HCT116 (cell line): ENCODE measurements at regions not wholly inside any gene's neighbourhood (a gene's known extent, or its start where the extent isn't known, plus 50 kb on each side); places are given as distances from the start of the nearest gene placed in this dataset.

ENCODE experiments used
- ATAC-seq: fragments of 200-7000 bp; cut with Tn5 transposase; 2 replicates; pipeline ENCODE4 v1.9.1; 2020; ENCODE audit warnings: mild to moderate bottlenecking, moderate library complexity
- BruUV-seq: library from RNA; stranded (reverse); fragments of 400-500 nt; replicated peaks from 2 replicates; lab custom pipeline; 2021; lab: Mats Ljungman, UMichigan
- CTCF ChIA-PET: fragments of 300-600 bp; sonication (Branson Sonifier 250); formaldehyde crosslinking; loops from one replicate; lab custom pipeline; 2021; ENCODE audit warnings: antibody characterized with exemption; lab: Charles Lee
- POLR2A ChIA-PET: fragments of 300-600, 350-600 bp; sonication (Branson Sonifier 250); formaldehyde crosslinking; loops from one replicate; lab custom pipeline; 2021; ENCODE audit warnings: antibody characterized with exemption; lab: Charles Lee
- RAD21 ChIA-PET, 2 experiments: fragments of 300-600 bp; sonication (Branson Sonifier 250); formaldehyde crosslinking; loops; one replicate each; lab custom pipeline; 2023; ENCODE audit warnings: low total read pairs in 2 of 2; ENCODE audit not compliant: uncharacterized antibody in 2 of 2, unreplicated experiment in 2 of 2, low non-redundant PET in 1 of 2; lab: Charles Lee
- DNase-seq: peaks from one replicate; pipeline ENCODE4 v3.0.0-alpha.2; 2010; ENCODE audit warnings: low read depth, low spot score
- H2AFZ ChIP-seq: fragments of 200-600 bp; shearing (Covaris generic), sonication (generic); 2 replicates; pipeline ENCODE4 v1.6.1; 2017; ENCODE audit warnings: low read depth, mixed run types, mixed read lengths, antibody characterized with exemption, low read length; ENCODE audit not compliant: poor library complexity, severe bottlenecking
- H3K27ac ChIP-seq: 2 replicates; pipeline ENCODE4 v1.5.1; 2012; ENCODE audit warnings: low read depth, low read length
- H3K27me3 ChIP-seq: fragments of 200-600 bp; sonication (generic); 2 replicates; pipeline ENCODE4 v1.6.1; 2016; ENCODE audit warnings: mixed run types, low read length, mixed read lengths; ENCODE audit not compliant: insufficient read depth
- H3K36me3 ChIP-seq, 2 experiments: fragments of 200-500 bp in 1 of 2; fragments of 200-600 bp in 1 of 2; sonication (Bioruptor generic) in 1 of 2; sonication (generic) in 1 of 2; 2 replicates each; pipeline versions ENCODE4 v1.5.1 to v1.6.1; 2014 to 2016; ENCODE audit warnings: low read length in 2 of 2, inconsistent platforms in 1 of 2, mixed read lengths in 1 of 2, mixed run types in 1 of 2; ENCODE audit not compliant: insufficient read depth in 2 of 2, control insufficient read depth in 1 of 2
- H3K4me1 ChIP-seq, 2 experiments: fragments of 200-600 bp in 1 of 2; sonication (generic) in 1 of 2; 2 replicates each; pipeline versions ENCODE4 v1.5.1 to v1.6.1; 2012 to 2017; ENCODE audit warnings: low read length in 2 of 2, inconsistent platforms in 1 of 2, mild to moderate bottlenecking in 1 of 2, mixed read lengths in 1 of 2, mixed run types in 1 of 2, moderate library complexity in 1 of 2; ENCODE audit not compliant: insufficient read depth in 2 of 2, control insufficient read depth in 1 of 2
- H3K4me2 ChIP-seq: fragments of 200-600 bp; sonication (generic); 2 replicates; pipeline ENCODE4 v1.6.1; 2017; ENCODE audit warnings: mixed run types, low read length, mixed read lengths
- H3K4me3 ChIP-seq, 2 experiments: fragments of 200-600 bp in 1 of 2; sonication (generic) in 1 of 2; replicated peaks in 1 of 2; 2 replicates each; pipeline ENCODE4 v1.5.1; 2011 to 2016; ENCODE audit warnings: low read length in 2 of 2, control low read depth in 1 of 2, low read depth in 1 of 2, mild to moderate bottlenecking in 1 of 2, mixed read lengths in 1 of 2, mixed run types in 1 of 2
- H3K79me2 ChIP-seq: fragments of 200-600 bp; sonication (generic); 2 replicates; pipeline ENCODE4 v1.6.1; 2017; ENCODE audit warnings: mild to moderate bottlenecking, mixed run types, low read length, moderate library complexity, mixed read lengths; ENCODE audit not compliant: insufficient read depth
- H3K9ac ChIP-seq: fragments of 200-600 bp; sonication (generic); 2 replicates; pipeline ENCODE4 v1.6.1; 2016; ENCODE audit warnings: low read length, mixed read lengths
- H3K9me2 ChIP-seq: fragments of 200-600 bp; sonication (generic), shearing (Covaris generic); 2 replicates; pipeline ENCODE4 v1.6.1; 2017; ENCODE audit warnings: mixed run types, mild to moderate bottlenecking, moderate library complexity; ENCODE audit not compliant: insufficient read depth
- H3K9me3 ChIP-seq, 2 experiments: fragments of 200-500 bp in 1 of 2; fragments of 200-600 bp in 1 of 2; sonication (Bioruptor generic) in 1 of 2; sonication (generic) in 1 of 2; 2 replicates each; pipeline ENCODE4 v1.6.1; 2014 to 2017; ENCODE audit warnings: low read length in 2 of 2, mixed read lengths in 2 of 2, inconsistent platforms in 1 of 2, low read depth in 1 of 2, mild to moderate bottlenecking in 1 of 2, mixed run types in 1 of 2, moderate library complexity in 1 of 2; ENCODE audit not compliant: control insufficient read depth in 1 of 2, insufficient read depth in 1 of 2
- H4K20me1 ChIP-seq: fragments of 200-600 bp; sonication (generic), shearing (Covaris generic); 2 replicates; pipeline ENCODE4 v1.6.1; 2017; ENCODE audit warnings: mixed run types, mild to moderate bottlenecking, moderate library complexity; ENCODE audit not compliant: insufficient read depth
- CEBPB ChIP-seq: IDR thresholded peaks from 2 replicates; pipeline ENCODE4 v1.6.1; 2012; ENCODE audit warnings: low read depth
- EGR1 ChIP-seq: IDR thresholded peaks from 2 replicates; pipeline ENCODE4 v1.6.1; 2012; ENCODE audit warnings: low read depth
- ELF1 ChIP-seq: IDR thresholded peaks from 2 replicates; pipeline ENCODE4 v1.6.1; 2012; ENCODE audit warnings: low read depth, borderline replicate concordance
- EZH2 ChIP-seq: fragments of 200-600 bp; sonication (generic); IDR thresholded peaks from 2 replicates; pipeline ENCODE4 v1.6.1; 2017; ENCODE audit warnings: antibody characterized with exemption, mixed run types
- EZH2phosphoT487 ChIP-seq: fragments of 200-600 bp; IDR thresholded peaks from 2 replicates; pipeline ENCODE4 v1.6.1; 2018; ENCODE audit warnings: antibody characterized with exemption, borderline replicate concordance
- POLR2A ChIP-seq: IDR thresholded peaks from 2 replicates; pipeline ENCODE4 v1.7.0; 2011; ENCODE audit warnings: borderline replicate concordance; ENCODE audit not compliant: insufficient read depth, insufficient read length; ENCODE audit errors: extremely low read depth
- POLR2AphosphoS5 ChIP-seq: IDR thresholded peaks from 2 replicates; pipeline ENCODE4 v1.6.1; 2011; ENCODE audit warnings: mild to moderate bottlenecking, low read depth, low read length, moderate library complexity
- RAD21 ChIP-seq: IDR thresholded peaks from 2 replicates; pipeline ENCODE4 v1.6.1; 2012; ENCODE audit warnings: low read depth, mild to moderate bottlenecking
- SP1 ChIP-seq: IDR thresholded peaks from 2 replicates; pipeline ENCODE4 v1.6.1; 2012; ENCODE audit warnings: low read depth
- TCF7L2 ChIP-seq: IDR thresholded peaks from 2 replicates; pipeline ENCODE4 v1.7.0; 2011; ENCODE audit warnings: borderline replicate concordance, inconsistent platforms; ENCODE audit not compliant: insufficient read depth, insufficient read length; ENCODE audit errors: extremely low read depth
- ZNF274 ChIP-seq: fragments of 200-500 bp; sonication (Bioruptor generic); IDR thresholded peaks from 2 replicates; pipeline ENCODE4 v1.6.1; 2014; ENCODE audit warnings: mild to moderate bottlenecking, low read depth, low read length, inconsistent platforms
- intact Hi-C: fragments of 100-400 bp; cut with micrococcal nuclease; formaldehyde crosslinking; loops from 2 replicates; pipeline ENCODE4 v1.10.0; 2022
- TF ChIP-seq, protein P1 (sequence below): IDR thresholded peaks from 2 replicates; pipeline ENCODE4 v1.6.1; 2012; ENCODE audit warnings: low read depth
- TF ChIP-seq, protein P2 (sequence below): IDR thresholded peaks from 2 replicates; pipeline ENCODE4 v1.6.1; 2011; ENCODE audit warnings: mild to moderate bottlenecking, low read length, moderate library complexity; ENCODE audit not compliant: insufficient replicate concordance; ENCODE audit errors: extremely low read depth
- TF ChIP-seq, protein P3 (sequence below): IDR thresholded peaks from 2 replicates; pipeline ENCODE4 v1.6.1; 2012
- TF ChIP-seq, protein P4 (sequence below): IDR thresholded peaks from 2 replicates; pipeline ENCODE4 v1.6.1; 2012

DNA sequence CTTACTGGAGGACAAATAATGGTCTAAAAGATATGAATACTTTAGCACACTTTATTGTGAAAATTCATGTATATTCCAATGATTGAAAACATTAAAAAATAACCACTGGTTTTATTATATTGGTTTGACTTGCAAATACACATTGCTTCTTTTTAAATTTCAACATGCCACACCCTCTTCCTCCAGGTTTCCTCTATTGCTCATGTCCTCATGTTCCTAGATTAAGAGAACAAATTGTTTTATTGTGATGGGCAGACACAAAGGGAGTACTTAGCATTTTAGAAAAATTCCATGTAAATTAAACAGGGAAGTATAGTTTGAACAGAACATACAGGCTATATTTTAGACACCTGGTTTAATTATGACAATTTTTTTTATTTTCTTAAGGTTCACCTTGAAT, 230.6 kb upstream of the GPRIN3 start (continued):
- TF ChIP-seq, protein P1, sequence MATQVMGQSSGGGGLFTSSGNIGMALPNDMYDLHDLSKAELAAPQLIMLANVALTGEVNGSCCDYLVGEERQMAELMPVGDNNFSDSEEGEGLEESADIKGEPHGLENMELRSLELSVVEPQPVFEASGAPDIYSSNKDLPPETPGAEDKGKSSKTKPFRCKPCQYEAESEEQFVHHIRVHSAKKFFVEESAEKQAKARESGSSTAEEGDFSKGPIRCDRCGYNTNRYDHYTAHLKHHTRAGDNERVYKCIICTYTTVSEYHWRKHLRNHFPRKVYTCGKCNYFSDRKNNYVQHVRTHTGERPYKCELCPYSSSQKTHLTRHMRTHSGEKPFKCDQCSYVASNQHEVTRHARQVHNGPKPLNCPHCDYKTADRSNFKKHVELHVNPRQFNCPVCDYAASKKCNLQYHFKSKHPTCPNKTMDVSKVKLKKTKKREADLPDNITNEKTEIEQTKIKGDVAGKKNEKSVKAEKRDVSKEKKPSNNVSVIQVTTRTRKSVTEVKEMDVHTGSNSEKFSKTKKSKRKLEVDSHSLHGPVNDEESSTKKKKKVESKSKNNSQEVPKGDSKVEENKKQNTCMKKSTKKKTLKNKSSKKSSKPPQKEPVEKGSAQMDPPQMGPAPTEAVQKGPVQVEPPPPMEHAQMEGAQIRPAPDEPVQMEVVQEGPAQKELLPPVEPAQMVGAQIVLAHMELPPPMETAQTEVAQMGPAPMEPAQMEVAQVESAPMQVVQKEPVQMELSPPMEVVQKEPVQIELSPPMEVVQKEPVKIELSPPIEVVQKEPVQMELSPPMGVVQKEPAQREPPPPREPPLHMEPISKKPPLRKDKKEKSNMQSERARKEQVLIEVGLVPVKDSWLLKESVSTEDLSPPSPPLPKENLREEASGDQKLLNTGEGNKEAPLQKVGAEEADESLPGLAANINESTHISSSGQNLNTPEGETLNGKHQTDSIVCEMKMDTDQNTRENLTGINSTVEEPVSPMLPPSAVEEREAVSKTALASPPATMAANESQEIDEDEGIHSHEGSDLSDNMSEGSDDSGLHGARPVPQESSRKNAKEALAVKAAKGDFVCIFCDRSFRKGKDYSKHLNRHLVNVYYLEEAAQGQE: no peak
- TF ChIP-seq ZNF274: no peak
- TF ChIP-seq, protein P2, sequence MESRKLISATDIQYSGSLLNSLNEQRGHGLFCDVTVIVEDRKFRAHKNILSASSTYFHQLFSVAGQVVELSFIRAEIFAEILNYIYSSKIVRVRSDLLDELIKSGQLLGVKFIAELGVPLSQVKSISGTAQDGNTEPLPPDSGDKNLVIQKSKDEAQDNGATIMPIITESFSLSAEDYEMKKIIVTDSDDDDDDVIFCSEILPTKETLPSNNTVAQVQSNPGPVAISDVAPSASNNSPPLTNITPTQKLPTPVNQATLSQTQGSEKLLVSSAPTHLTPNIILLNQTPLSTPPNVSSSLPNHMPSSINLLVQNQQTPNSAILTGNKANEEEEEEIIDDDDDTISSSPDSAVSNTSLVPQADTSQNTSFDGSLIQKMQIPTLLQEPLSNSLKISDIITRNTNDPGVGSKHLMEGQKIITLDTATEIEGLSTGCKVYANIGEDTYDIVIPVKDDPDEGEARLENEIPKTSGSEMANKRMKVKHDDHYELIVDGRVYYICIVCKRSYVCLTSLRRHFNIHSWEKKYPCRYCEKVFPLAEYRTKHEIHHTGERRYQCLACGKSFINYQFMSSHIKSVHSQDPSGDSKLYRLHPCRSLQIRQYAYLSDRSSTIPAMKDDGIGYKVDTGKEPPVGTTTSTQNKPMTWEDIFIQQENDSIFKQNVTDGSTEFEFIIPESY: no peak
- no peak for TF ChIP-seq TCF7L2
- no peak for TF ChIP-seq POLR2AphosphoS5

DNA sequence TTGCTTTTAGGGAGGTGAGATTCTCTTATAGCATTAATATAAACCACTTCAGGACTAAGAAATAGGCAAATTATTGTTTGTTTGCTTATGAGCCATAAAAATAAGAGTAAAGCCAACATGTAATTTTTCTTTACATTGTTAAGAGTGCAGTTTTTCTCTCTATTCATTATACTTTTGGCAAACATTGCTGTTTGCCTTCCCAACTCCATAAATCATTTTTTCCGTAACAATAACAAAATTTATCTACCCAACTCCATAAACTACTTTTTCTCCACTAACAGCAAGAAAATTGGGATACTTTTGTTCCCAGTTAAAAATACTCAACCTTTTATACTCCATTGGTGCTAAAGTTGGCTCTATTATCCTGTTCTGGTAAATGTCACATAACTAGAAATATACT, 229.7 kb upstream of the GPRIN3 start:
- POLR2A ChIA-PET: no interaction called here
- Histone ChIP-seq H3K4me3 (no peak overlapping the region), H2AFZ (no peak overlapping the region), H3K4me1 (no peaks in the 10 kb centered on the region), H3K79me2 (no peaks in the 10 kb centered on the region), H3K36me3 (no peaks in the 10 kb centered on the region), H3K4me2 (no peak overlapping the region), H4K20me1 (no peaks in the 10 kb centered on the region), H3K9me2 (no peaks in the 10 kb centered on the region), H3K27ac (no peak overlapping the region), H3K9ac (no peak overlapping the region), H3K27me3 (no peaks in the 10 kb centered on the region), H3K9me3 (no peaks in the 10 kb centered on the region)
- DNase-seq: no peak
- RAD21 ChIA-PET: no interaction called here
- ATAC-seq: no peak
- intact Hi-C loops: no loop called here
- CTCF ChIA-PET: interaction anchor here (1.4 kb wide), 1 partner anchor 21 kb away, joined by 3 read pairs; no protein-coding TSS in a partner anchor
- BruUV-seq: no TSS peak
- no peak for TF ChIP-seq ZNF274
- TF ChIP-seq, protein P2: no peak
- no peak for TF ChIP-seq CEBPB
- TF ChIP-seq POLR2A: no peak
- no peak for TF ChIP-seq EZH2
- no peak for TF ChIP-seq EGR1
- no peak for TF ChIP-seq TCF7L2
- TF ChIP-seq SP1: no peak
- TF ChIP-seq RAD21: no peak
- TF ChIP-seq, protein P3, sequence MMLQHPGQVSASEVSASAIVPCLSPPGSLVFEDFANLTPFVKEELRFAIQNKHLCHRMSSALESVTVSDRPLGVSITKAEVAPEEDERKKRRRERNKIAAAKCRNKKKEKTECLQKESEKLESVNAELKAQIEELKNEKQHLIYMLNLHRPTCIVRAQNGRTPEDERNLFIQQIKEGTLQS: no peak
- no peak for TF ChIP-seq EZH2phosphoT487
- TF ChIP-seq, protein P4, sequence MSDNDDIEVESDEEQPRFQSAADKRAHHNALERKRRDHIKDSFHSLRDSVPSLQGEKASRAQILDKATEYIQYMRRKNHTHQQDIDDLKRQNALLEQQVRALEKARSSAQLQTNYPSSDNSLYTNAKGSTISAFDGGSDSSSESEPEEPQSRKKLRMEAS: no peak
- no peak for TF ChIP-seq ELF1
